HPDE6-E6E7 (cell line): ENCODE measurements at regions not wholly inside any gene's neighbourhood (a gene's known extent, or its start where the extent isn't known, plus 50 kb on each side); places are given as distances from the start of the nearest gene placed in this dataset.
"Not testable (repeated sequence)": the region's sequence is repeated elsewhere in the genome, so short reads cannot be mapped to it uniquely, and the experiment has no call there.

ENCODE experiments used
- DNase-seq: peaks from one replicate; pipeline ENCODE4 v3.0.0; 2011; ENCODE audit warnings: missing footprints; ENCODE audit errors: extremely low spot score

DNA sequence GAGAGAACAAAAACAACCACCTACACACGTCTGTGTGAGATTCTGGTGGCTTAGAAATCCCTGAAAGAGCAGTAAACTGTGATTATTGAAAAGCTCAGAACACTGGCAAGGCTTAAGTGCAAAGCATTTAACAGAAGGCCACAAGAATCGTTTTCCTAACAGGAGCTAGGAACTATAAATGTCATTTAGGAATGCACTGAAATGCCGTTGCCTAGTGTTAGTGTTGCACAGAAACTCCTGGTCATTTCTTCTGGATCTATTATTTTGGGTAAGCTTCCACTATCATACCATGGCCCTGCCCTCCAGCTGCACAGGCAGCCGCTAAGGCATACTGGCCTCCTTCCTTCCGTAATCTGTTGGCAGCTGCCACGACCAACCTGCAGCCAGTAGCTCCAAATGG lies 923.2 kb downstream of the NLGN4X start:
- DNase-seq = no peak

GRCh38 chrX:5295004-5295403 lies 933.7 kb downstream of the NLGN4X start:
- DNase-seq = no peak

DNA sequence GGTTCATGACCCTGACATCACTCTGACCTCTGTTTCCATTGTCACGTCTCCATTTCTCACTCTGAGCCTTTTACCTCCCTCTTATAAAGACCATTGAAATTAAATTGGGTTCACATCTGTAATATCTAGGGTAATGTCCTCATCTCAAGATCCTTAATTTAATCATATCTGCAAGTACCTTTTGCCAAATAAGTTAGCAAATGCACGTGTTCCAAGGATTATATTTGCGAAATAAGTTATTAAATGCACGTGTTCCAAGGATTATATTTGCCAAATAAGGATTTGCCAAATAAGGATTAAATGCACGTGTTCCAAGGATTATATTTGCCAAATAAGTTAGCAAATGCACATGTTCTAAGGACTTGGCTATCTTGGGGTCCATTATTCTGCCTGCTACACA lies 938.0 kb downstream of the NLGN4X start:
- DNase-seq = no peak

GRCh38 chrX:5289949-5290348 lies 938.7 kb downstream of the NLGN4X start:
- DNase-seq = not testable (repeated sequence)

DNA sequence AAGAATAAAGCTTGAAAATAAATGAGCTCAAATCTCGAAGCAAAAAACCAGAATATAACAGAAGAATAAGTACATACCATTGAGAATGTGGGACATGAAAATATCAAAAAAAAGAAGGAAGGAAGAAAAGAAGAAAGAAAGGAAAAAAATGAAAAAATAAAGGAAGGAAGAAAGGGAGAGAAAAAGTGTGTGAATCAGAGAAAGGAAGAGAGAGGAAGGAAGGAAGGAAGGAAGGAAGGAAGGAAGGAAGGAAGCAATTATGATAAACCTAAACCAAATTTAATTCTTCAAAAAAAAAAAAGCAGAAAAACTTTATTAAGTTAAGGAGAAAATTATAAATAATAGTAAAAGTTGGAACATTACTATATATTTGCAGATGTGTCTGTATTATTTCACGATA lies 949.8 kb downstream of the NLGN4X start:
- DNase-seq = no peak

GRCh38 chrX:5265324-5265850 lies 963.3 kb downstream of the NLGN4X start:
- DNase-seq = no peak

- no peak for DNase-seq
These were observed 978.6 kb downstream of the NLGN4X start for GRCh38 chrX:5250106-5250505.

- DNase-seq = no peak
These were observed 986.4 kb downstream of the NLGN4X start for GRCh38 chrX:5242091-5242790.

- no peak for DNase-seq
These were observed 991.9 kb downstream of the NLGN4X start for GRCh38 chrX:5236749-5237148.

GRCh38 chrX:5236096-5236495 lies 992.6 kb downstream of the NLGN4X start:
- DNase-seq = no peak

- DNase-seq = no peak
These were observed 994.8 kb downstream of the NLGN4X start for GRCh38 chrX:5233830-5234229.

DNA sequence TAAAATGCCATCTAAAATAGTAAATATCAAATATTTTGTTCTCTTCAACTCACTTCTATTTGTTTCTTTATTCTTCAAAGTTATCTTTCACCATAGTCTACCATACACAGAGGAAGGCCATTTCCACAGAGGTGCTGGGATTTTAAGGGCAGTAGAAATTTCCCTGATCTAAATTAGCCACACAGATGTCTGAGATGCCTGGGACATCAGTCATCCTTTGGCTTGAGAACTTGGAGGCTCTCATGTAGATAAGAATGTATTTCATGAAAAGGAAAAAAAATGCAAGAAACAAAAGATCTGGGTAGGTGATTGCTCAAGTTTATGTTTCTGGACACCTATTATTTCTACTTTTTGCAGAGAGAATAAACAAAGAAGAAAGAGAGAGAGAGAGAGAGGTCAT lies 1008.2 kb downstream of the NLGN4X start:
- DNase-seq = no peak

DNA sequence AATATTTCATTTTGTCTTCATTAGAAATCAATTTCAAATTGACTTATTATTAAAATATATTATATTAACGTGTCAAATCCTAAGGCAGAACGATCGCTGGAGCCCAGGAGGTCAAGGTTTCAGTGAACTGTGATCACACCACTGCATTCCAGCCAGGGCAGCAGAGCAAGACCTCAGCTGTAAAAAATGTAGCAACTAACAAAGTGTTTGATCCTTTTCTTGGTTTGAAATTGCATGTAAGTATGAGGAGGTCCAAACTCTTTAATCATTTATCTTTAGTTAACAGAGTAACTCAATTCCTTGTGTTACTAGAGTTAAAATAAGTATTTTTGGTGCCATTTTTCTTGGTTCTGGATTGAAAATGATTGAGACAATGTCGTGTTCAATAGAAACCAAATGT lies 1033.9 kb downstream of the NLGN4X start:
- no peak for DNase-seq

- DNase-seq = no peak
These were observed 1048.4 kb downstream of the NLGN4X start for GRCh38 chrX:5180135-5180741.

- DNase-seq = no peak
These were observed 1051.9 kb downstream of the NLGN4X start for GRCh38 chrX:5176766-5177165.

GRCh38 chrX:5163663-5164062 lies 1065.0 kb downstream of the NLGN4X start:
- DNase-seq = no peak

GRCh38 chrX:5155301-5155700 lies 1073.4 kb downstream of the NLGN4X start:
- no peak for DNase-seq

- DNase-seq = no peak
These were observed 1082.7 kb downstream of the NLGN4X start for GRCh38 chrX:5145957-5146356.

DNA sequence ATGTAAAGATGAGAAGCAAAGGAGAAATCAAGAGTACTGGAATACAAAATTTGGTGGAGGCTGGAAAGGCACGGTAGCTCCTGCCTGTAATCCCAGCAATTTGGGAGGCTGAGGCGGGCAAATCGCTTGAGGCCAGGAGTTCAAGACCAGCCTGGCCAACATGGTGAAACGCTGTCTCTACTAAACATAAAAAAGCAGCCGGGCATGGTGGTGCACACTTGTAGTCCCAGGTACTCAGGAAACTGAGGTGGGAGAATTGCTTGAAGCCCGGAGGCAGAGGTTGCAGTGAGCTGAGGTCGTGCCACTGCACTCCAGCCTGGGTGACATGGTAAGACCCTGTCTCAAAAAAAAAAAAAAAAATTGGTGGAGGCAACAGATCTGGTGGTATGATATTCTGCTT lies 1086.0 kb downstream of the NLGN4X start:
- DNase-seq = no peak

DNA sequence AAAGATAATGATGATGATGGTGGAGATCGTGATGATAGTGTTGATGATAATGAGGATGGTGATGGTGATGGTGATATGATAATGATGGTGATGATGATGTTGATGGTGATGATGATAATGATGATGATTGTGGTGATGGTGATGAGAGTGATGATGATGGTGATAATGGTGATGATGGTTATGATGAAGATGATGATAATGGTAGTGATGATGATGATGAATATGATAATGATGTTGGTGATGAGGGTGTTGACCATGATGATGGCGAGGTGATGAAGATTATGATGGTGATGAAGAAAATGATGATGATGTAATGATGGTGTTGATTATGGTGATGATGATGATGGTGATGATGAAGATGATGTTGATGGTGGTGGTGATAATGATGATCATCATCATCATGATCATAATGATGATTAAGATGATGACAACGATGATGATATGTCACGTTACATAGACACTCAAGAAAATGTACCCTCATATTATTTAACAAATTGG lies 1106.4 kb downstream of the NLGN4X start:
- DNase-seq = no peak

- no peak for DNase-seq
These were observed 1110.9 kb downstream of the NLGN4X start for GRCh38 chrX:5117816-5118215.

- peak; percentile 0 for DNase-seq
These were observed 1115.5 kb downstream of the NLGN4X start for GRCh38 chrX:5113128-5113527.

- no peak for DNase-seq
These were observed 1128.7 kb downstream of the NLGN4X start for GRCh38 chrX:5100004-5100403.
